HepG2 (cell line): ENCODE measurements at regions not wholly inside any gene's neighbourhood (a gene's known extent, or its start where the extent isn't known, plus 50 kb on each side); places are given as distances from the start of the nearest gene placed in this dataset.

Experiments
- ATAC-seq: fragments of 200-7000 bp; cut with Tn5 transposase; 3 replicates; pipeline ENCODE4 v1.9.1; 2020; ENCODE audit warnings: mild to moderate bottlenecking, moderate library complexity
- BruUV-seq: library from RNA; stranded (reverse); fragments of 400-500 nt; replicated peaks from 2 replicates; lab custom pipeline; 2021; lab: Mats Ljungman, UMichigan
- CTCF ChIA-PET: fragments of 300-600 bp; formaldehyde crosslinking; extraction: SDS; loops from one replicate; lab custom pipeline; 2021; ENCODE audit warnings: low total read pairs, inconsistent platforms, low intra/inter-chr PET ratio; lab: Yijun Ruan, JAX
- POLR2A ChIA-PET: fragments of 350-600 bp; sonication (Branson Sonifier 250); formaldehyde crosslinking; loops from one replicate; lab custom pipeline; 2020; ENCODE audit warnings: antibody characterized with exemption, inconsistent platforms; lab: Yijun Ruan, JAX
- DNase-seq: peaks from one replicate; pipeline ENCODE4 v3.0.0-alpha.2; 2015; ENCODE audit warnings: low spot score
- FAIRE-seq: peaks from 3 replicates; lab custom pipeline; 2011; peaks lifted over from hg19 to GRCh38; lab: Jason Lieb, UNC
- H2AFZ ChIP-seq: one replicate; pipeline ENCODE4 v1.6.1; 2011; ENCODE audit warnings: low read length, inconsistent platforms
- H3K27ac ChIP-seq: fragments of 300-600 bp; 3 replicates; pipeline ENCODE4 v1.8.0; 2011; ENCODE audit warnings: mixed run types, mild to moderate bottlenecking, mixed read lengths, low read length, inconsistent platforms; ENCODE audit not compliant: insufficient read depth; ENCODE audit errors: extremely low read length
- H3K27me3 ChIP-seq, 2 experiments: fragments of 200-600 bp in 1 of 2; 2 replicates in 1 of 2; 3 replicates in 1 of 2; pipeline versions ENCODE4 v1.6.0 to v1.8.0; 2011; ENCODE audit warnings: low read length in 2 of 2, mild to moderate bottlenecking in 2 of 2, moderate library complexity in 2 of 2, inconsistent platforms in 1 of 2; ENCODE audit not compliant: insufficient read depth in 2 of 2, control insufficient read depth in 1 of 2
- H3K36me3 ChIP-seq, 2 experiments: fragments of 200-600 bp in 1 of 2; replicated peaks in 1 of 2; 2 replicates in 1 of 2; 3 replicates in 1 of 2; pipeline versions ENCODE4 v1.5.1 to v1.8.0; 2011; ENCODE audit warnings: low read length in 2 of 2, inconsistent platforms in 1 of 2; ENCODE audit not compliant: insufficient read depth in 2 of 2, control insufficient read depth in 1 of 2
- H3K4me1 ChIP-seq: 2 replicates; pipeline ENCODE4 v1.5.1; 2012; ENCODE audit warnings: low read length, inconsistent platforms; ENCODE audit not compliant: insufficient read depth
- H3K4me2 ChIP-seq: 2 replicates; pipeline ENCODE4 v1.6.0; 2011; ENCODE audit warnings: low read depth, low read length, inconsistent platforms
- H3K4me3 ChIP-seq, 3 experiments: fragments of 200-600 bp in 1 of 3; sonication (generic), shearing (Covaris generic) in 1 of 3; replicated peaks in 1 of 3; 2 replicates each; pipeline ENCODE4 v1.5.1; 2011 to 2016; ENCODE audit warnings: low read length in 3 of 3, inconsistent platforms in 2 of 3, low read depth in 2 of 3, mild to moderate bottlenecking in 2 of 3, control low read depth in 1 of 3, mixed read lengths in 1 of 3; ENCODE audit not compliant: insufficient read depth in 1 of 3
- H3K79me2 ChIP-seq: one replicate; pipeline ENCODE4 v1.6.1; 2011; ENCODE audit warnings: low read length, inconsistent platforms; ENCODE audit not compliant: insufficient read depth
- H3K9ac ChIP-seq: 2 replicates; pipeline ENCODE4 v1.6.0; 2011; ENCODE audit warnings: mild to moderate bottlenecking, low read depth, low read length, inconsistent platforms; ENCODE audit not compliant: insufficient read depth
- H3K9me3 ChIP-seq: 2 replicates; pipeline ENCODE4 v1.5.1; 2012; ENCODE audit warnings: mild to moderate bottlenecking, low read length
- H4K20me1 ChIP-seq: 2 replicates; pipeline ENCODE4 v1.6.0; 2011; ENCODE audit warnings: inconsistent platforms, mild to moderate bottlenecking, low read length, moderate library complexity; ENCODE audit not compliant: insufficient read depth
- ELF3 ChIP-seq: IDR thresholded peaks from 2 replicates; pipeline ENCODE4 v1.6.1; 2016; ENCODE audit warnings: missing genetic modification reagents, missing compliant biosample characterization
- GATAD2A ChIP-seq: IDR thresholded peaks from 2 replicates; pipeline ENCODE4 v1.6.1; 2016
- MIER3 ChIP-seq: IDR thresholded peaks from 2 replicates; pipeline ENCODE4 v1.6.1; 2016; ENCODE audit warnings: missing compliant biosample characterization, borderline replicate concordance
- RXRB ChIP-seq: IDR thresholded peaks from 2 replicates; pipeline ENCODE4 v1.6.1; 2016; ENCODE audit warnings: borderline replicate concordance, missing genetic modification reagents, missing compliant biosample characterization
- ZBTB1 ChIP-seq: sonication (generic); formaldehyde crosslinking; IDR thresholded peaks from 2 replicates; pipeline ENCODE4 v1.4.0; 2020; ENCODE audit warnings: missing genetic modification reagents, borderline replicate concordance
- ZSCAN21 ChIP-seq: sonication (generic); formaldehyde crosslinking; IDR thresholded peaks from 2 replicates; pipeline ENCODE4 v1.8.0; 2022; ENCODE audit warnings: mild to moderate bottlenecking, missing genetic modification reagents, moderate library complexity, borderline replicate concordance
- WGBS: methylation state at CpG from one replicate; pipeline ENCODE4 v1.1.6; 2017; ENCODE audit warnings: low lambda C conversion rate; 5-methylcytosine and 5-hydroxymethylcytosine counted together
- in situ Hi-C: cut with HindIII; loops from 2 replicates; pipeline ENCODE4 v1.10.0; 2017; ENCODE audit warnings: low pct_unique_long_range_greater_than_20kb; ENCODE audit not compliant: extremely low pct_ligation_motif_present
- intact Hi-C: fragments of 100-400 bp; cut with micrococcal nuclease; formaldehyde crosslinking; loops from one replicate; pipeline ENCODE4 v1.10.0; 2022; ENCODE audit not compliant: unreplicated experiment
- TF ChIP-seq, protein P1 (sequence below): sonication (generic); formaldehyde crosslinking; conservative IDR thresholded peaks from 2 replicates; pipeline ENCODE4 v1.4.0; 2020; ENCODE audit warnings: mild to moderate bottlenecking, missing genetic modification reagents, moderate library complexity
- TF ChIP-seq, protein P2 (sequence below): sonication (generic); formaldehyde crosslinking; IDR thresholded peaks from 2 replicates; pipeline ENCODE4; 2020; ENCODE audit warnings: missing genetic modification reagents, mild to moderate bottlenecking, borderline replicate concordance
- TF ChIP-seq, protein P3 (sequence below): IDR thresholded peaks from 2 replicates; pipeline ENCODE4 v1.6.1; 2016; ENCODE audit warnings: missing compliant biosample characterization, missing genetic modification reagents, borderline replicate concordance
- TF ChIP-seq, protein P4 (sequence below): sonication (generic); formaldehyde crosslinking; IDR thresholded peaks from 2 replicates; pipeline ENCODE4 v1.4.0; 2020; ENCODE audit warnings: missing genetic modification reagents

DNA sequence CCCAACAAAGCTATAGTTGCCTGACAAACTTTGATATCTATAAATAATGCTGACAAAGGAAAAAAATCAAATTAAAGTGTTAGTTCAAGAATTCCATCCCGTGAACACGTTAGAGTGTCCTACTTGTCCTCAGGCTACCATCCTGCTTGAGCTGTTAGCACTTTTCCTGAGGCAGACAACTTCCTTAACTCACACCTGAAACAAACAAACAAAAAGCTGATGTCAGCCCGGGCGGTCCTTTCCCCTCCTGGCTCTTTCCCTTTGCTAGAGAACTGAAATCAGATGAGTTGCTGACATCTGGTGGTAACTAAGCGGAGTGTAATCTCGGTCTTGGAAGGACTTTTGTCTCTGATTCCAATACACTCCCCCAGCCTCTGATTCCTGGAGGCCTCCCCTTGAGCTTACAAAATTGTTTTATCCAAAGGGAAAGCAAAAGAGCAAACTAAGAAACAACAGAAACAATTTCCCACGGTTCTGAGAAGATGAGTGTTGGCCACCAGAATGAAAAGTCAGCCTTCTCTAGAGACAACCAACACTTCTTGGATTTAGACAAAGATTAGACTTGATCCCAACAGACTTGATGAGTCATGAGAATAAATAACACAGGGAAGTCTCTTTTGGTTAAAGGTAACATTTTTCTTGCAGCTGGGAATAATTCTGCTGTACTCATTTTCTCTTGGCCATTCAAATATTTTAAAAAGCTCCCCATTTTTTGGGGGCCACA is 135.4 kb downstream of the PROX1 start:
- CTCF ChIA-PET = interaction anchor here (0.8 to 1.2 kb wide), 3 partner anchors 96 to 136 kb away, joined by 3 to 4 read pairs (median 3); partner anchors contain the start of gene PROX1
- peak; percentile 91 for ATAC-seq
- 3% methylated on average over 7 of the region's 7 CpGs for WGBS
- TF ChIP-seq RXRB (CRISPR knock-in tag) (peak; percentile 77), GATAD2A (CRISPR knock-in tag) (peak; percentile 80; the same call in 1 of the 2 replicates), ELF3 (CRISPR knock-in tag) (peak; percentile 81), ZBTB1 (CRISPR knock-in tag) (no peak), ZSCAN21 (CRISPR knock-in tag) (no peak), MIER3 (no peak)
- TF ChIP-seq, protein P1, sequence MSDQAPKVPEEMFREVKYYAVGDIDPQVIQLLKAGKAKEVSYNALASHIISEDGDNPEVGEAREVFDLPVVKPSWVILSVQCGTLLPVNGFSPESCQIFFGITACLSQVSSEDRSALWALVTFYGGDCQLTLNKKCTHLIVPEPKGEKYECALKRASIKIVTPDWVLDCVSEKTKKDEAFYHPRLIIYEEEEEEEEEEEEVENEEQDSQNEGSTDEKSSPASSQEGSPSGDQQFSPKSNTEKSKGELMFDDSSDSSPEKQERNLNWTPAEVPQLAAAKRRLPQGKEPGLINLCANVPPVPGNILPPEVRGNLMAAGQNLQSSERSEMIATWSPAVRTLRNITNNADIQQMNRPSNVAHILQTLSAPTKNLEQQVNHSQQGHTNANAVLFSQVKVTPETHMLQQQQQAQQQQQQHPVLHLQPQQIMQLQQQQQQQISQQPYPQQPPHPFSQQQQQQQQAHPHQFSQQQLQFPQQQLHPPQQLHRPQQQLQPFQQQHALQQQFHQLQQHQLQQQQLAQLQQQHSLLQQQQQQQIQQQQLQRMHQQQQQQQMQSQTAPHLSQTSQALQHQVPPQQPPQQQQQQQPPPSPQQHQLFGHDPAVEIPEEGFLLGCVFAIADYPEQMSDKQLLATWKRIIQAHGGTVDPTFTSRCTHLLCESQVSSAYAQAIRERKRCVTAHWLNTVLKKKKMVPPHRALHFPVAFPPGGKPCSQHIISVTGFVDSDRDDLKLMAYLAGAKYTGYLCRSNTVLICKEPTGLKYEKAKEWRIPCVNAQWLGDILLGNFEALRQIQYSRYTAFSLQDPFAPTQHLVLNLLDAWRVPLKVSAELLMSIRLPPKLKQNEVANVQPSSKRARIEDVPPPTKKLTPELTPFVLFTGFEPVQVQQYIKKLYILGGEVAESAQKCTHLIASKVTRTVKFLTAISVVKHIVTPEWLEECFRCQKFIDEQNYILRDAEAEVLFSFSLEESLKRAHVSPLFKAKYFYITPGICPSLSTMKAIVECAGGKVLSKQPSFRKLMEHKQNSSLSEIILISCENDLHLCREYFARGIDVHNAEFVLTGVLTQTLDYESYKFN (CRISPR knock-in tag) = peak; percentile 50; the same call in 1 of the 2 replicates
- TF ChIP-seq, protein P2, sequence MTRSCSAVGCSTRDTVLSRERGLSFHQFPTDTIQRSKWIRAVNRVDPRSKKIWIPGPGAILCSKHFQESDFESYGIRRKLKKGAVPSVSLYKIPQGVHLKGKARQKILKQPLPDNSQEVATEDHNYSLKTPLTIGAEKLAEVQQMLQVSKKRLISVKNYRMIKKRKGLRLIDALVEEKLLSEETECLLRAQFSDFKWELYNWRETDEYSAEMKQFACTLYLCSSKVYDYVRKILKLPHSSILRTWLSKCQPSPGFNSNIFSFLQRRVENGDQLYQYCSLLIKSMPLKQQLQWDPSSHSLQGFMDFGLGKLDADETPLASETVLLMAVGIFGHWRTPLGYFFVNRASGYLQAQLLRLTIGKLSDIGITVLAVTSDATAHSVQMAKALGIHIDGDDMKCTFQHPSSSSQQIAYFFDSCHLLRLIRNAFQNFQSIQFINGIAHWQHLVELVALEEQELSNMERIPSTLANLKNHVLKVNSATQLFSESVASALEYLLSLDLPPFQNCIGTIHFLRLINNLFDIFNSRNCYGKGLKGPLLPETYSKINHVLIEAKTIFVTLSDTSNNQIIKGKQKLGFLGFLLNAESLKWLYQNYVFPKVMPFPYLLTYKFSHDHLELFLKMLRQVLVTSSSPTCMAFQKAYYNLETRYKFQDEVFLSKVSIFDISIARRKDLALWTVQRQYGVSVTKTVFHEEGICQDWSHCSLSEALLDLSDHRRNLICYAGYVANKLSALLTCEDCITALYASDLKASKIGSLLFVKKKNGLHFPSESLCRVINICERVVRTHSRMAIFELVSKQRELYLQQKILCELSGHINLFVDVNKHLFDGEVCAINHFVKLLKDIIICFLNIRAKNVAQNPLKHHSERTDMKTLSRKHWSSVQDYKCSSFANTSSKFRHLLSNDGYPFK (CRISPR knock-in tag) = no peak
- TF ChIP-seq, protein P3, sequence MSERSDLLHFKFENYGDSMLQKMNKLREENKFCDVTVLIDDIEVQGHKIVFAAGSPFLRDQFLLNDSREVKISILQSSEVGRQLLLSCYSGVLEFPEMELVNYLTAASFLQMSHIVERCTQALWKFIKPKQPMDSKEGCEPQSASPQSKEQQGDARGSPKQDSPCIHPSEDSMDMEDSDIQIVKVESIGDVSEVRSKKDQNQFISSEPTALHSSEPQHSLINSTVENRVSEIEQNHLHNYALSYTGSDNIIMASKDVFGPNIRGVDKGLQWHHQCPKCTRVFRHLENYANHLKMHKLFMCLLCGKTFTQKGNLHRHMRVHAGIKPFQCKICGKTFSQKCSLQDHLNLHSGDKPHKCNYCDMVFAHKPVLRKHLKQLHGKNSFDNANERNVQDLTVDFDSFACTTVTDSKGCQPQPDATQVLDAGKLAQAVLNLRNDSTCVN (CRISPR knock-in tag) = peak; percentile 34; the same call in 1 of the 2 replicates
- TF ChIP-seq, protein P4, sequence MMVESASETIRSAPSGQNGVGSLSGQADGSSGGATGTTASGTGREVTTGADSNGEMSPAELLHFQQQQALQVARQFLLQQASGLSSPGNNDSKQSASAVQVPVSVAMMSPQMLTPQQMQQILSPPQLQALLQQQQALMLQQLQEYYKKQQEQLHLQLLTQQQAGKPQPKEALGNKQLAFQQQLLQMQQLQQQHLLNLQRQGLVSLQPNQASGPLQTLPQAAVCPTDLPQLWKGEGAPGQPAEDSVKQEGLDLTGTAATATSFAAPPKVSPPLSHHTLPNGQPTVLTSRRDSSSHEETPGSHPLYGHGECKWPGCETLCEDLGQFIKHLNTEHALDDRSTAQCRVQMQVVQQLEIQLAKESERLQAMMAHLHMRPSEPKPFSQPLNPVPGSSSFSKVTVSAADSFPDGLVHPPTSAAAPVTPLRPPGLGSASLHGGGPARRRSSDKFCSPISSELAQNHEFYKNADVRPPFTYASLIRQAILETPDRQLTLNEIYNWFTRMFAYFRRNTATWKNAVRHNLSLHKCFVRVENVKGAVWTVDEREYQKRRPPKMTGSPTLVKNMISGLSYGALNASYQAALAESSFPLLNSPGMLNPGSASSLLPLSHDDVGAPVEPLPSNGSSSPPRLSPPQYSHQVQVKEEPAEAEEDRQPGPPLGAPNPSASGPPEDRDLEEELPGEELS (CRISPR knock-in tag) = peak; percentile 74

More for the DNA sequence above, 135.4 kb downstream of the PROX1 start:
- Histone ChIP-seq H4K20me1 (no peaks in the 10 kb centered on the region), H3K27ac (peak overlapping the region; percentile 49), H3K4me3 (no peak overlapping the region), H3K4me2 (peak overlapping the region; percentile 45; the same call in 1 of the 2 replicates), H3K79me2 (no peaks in the 10 kb centered on the region), H3K9me3 (peaks cover 2% of the 10 kb centered on the region), H3K4me1 (peaks cover 62% of the 10 kb centered on the region), H3K27me3 (no peaks in the 10 kb centered on the region), H3K9ac (no peak overlapping the region; the same call in 1 of the 2 replicates), H3K36me3 (no peaks in the 10 kb centered on the region), H2AFZ (peak overlapping the region; percentile 71)
- DNase-seq (peak; percentile 86), FAIRE-seq (peak; percentile 89)
- POLR2A ChIA-PET = interaction anchor here (0.8 to 5.1 kb wide), 11 partner anchors 20 to 751 kb away, joined by 3 to 52 read pairs (median 5); partner anchors contain the start of gene PROX1
- BruUV-seq = no TSS peak
- in situ Hi-C loops = loop anchor here (10.0 to 25.0 kb wide), 5 partner anchors 111 to 998 kb away; no protein-coding TSS in a partner anchor
- intact Hi-C loops = loop anchor here (1.0 to 5.0 kb wide), 10 partner anchors 72 to 1001 kb away; no protein-coding TSS in a partner anchor
